GM20000 (cell line): ENCODE measurements at regions not wholly inside any gene's neighbourhood (a gene's known extent, or its start where the extent isn't known, plus 50 kb on each side); places are given as distances from the start of the nearest gene placed in this dataset.
"Not testable (repeated sequence)": the region's sequence is repeated elsewhere in the genome, so short reads cannot be mapped to it uniquely, and the experiment has no call there.

Source experiments
- DNase-seq: peaks from one replicate; pipeline ENCODE4 v3.0.0; 2012; ENCODE audit warnings: low spot score
- CTCF ChIP-seq: IDR thresholded peaks from 2 replicates; pipeline ENCODE4 v1.5.1; 2012; ENCODE audit warnings: mild to moderate bottlenecking, control low read depth; ENCODE audit errors: extremely low read depth, missing control alignments

GRCh38 chr1:30660241-30660640 lies 63.1 kb downstream of the MATN1 start:
- DNase-seq = no peak
- TF ChIP-seq CTCF = no peak

- TF ChIP-seq CTCF = no peak
- DNase-seq = no peak
These were observed 63.7 kb downstream of the MATN1 start for GRCh38 chr1:30659702-30660101.

- DNase-seq = not testable (repeated sequence)
These were observed 65.0 kb downstream of the MATN1 start for GRCh38 chr1:30658375-30658774.

- DNase-seq = no peak
These were observed 65.4 kb downstream of the MATN1 start for GRCh38 chr1:30658014-30658336.

GRCh38 chr1:30657131-30658013 lies 66.0 kb downstream of the MATN1 start:
- TF ChIP-seq CTCF = no peak
- no peak for DNase-seq

More at GRCh38 chr1:30658014-30658336, 65.4 kb downstream of the MATN1 start:
- TF ChIP-seq CTCF = no peak

- TF ChIP-seq CTCF = no peak
- no peak for DNase-seq
These were observed 67.0 kb downstream of the MATN1 start for GRCh38 chr1:30656171-30656940.

GRCh38 chr1:30655672-30656071 lies 67.7 kb downstream of the MATN1 start:
- no peak for DNase-seq
- TF ChIP-seq CTCF = no peak
